DND-41 (cell line): ENCODE measurements at regions not wholly inside any gene's neighbourhood (a gene's known extent, or its start where the extent isn't known, plus 50 kb on each side); places are given as distances from the start of the nearest gene placed in this dataset.

Experiments used
- EZH2 ChIP-seq: IDR thresholded peaks from 3 replicates; pipeline ENCODE4 v1.6.1; 2012; ENCODE audit warnings: borderline replicate concordance, low read depth, mild to moderate bottlenecking, moderate library complexity, low read length, inconsistent platforms; ENCODE audit not compliant: severe bottlenecking
- TF ChIP-seq, protein P1 (sequence below): IDR thresholded peaks from 2 replicates; pipeline ENCODE4 v1.5.1; 2012; ENCODE audit warnings: borderline replicate concordance, low read length, moderate library complexity, mild to moderate bottlenecking; ENCODE audit not compliant: poor library complexity, severe bottlenecking; ENCODE audit errors: extremely low read depth

- TF ChIP-seq, protein P1, sequence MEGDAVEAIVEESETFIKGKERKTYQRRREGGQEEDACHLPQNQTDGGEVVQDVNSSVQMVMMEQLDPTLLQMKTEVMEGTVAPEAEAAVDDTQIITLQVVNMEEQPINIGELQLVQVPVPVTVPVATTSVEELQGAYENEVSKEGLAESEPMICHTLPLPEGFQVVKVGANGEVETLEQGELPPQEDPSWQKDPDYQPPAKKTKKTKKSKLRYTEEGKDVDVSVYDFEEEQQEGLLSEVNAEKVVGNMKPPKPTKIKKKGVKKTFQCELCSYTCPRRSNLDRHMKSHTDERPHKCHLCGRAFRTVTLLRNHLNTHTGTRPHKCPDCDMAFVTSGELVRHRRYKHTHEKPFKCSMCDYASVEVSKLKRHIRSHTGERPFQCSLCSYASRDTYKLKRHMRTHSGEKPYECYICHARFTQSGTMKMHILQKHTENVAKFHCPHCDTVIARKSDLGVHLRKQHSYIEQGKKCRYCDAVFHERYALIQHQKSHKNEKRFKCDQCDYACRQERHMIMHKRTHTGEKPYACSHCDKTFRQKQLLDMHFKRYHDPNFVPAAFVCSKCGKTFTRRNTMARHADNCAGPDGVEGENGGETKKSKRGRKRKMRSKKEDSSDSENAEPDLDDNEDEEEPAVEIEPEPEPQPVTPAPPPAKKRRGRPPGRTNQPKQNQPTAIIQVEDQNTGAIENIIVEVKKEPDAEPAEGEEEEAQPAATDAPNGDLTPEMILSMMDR = no peak
- no peak for TF ChIP-seq EZH2
These were observed 462.7 kb upstream of the PKN2 start for GRCh38 chr1:88221411-88221810.
